ENCODE measurements at regions not wholly inside any gene's neighbourhood (a gene's known extent, or its start where the extent isn't known, plus 50 kb on each side); places are given as distances from the start of the nearest gene placed in this dataset.

- DNase-seq (ENCODE audit: low spot score in 2 of 2) = no peak
- H3K36me3 Mint-ChIP-seq = peaks cover 0 to 4% of the 10 kb centered on the region in 2 donors
- ATAC-seq = no peak
- H3K27ac Mint-ChIP-seq = no peak overlapping the region
- peaks cover 4 to 25% of the 10 kb centered on the region in 2 donors for H3K9me3 Mint-ChIP-seq
These were observed 152.4 kb downstream of the LRRC30 start for GRCh38 chr18:7383002-7383980.

GRCh38 chr18:7388741-7389140 lies 157.9 kb downstream of the LRRC30 start:
- peaks cover 0 to 12% of the 10 kb centered on the region in 2 donors for H3K36me3 Mint-ChIP-seq
- no peak for DNase-seq (ENCODE audit: low spot score in 2 of 2)
- peaks cover 15 to 22% of the 10 kb centered on the region in 2 donors for H3K9me3 Mint-ChIP-seq

GRCh38 chr18:7390731-7391492 lies 160.0 kb downstream of the LRRC30 start:
- Mint-ChIP-seq H3K36me3 (peaks cover 0 to 8% of the 10 kb centered on the region in 2 donors), H3K9me3 (peaks cover 7 to 18% of the 10 kb centered on the region in 2 donors), H3K27ac (no peak overlapping the region)
- DNase-seq (ENCODE audit: low spot score in 2 of 2) (no peak), ATAC-seq (no peak)

More at GRCh38 chr18:7388741-7389140, 157.9 kb downstream of the LRRC30 start:
- no peak overlapping the region for H3K27ac Mint-ChIP-seq
- ATAC-seq = no peak

GRCh38 chr18:7393080-7393479 lies 162.2 kb downstream of the LRRC30 start:
- no peak for DNase-seq (ENCODE audit: low spot score in 2 of 2)
- peaks cover 0 to 11% of the 10 kb centered on the region in 2 donors for H3K36me3 Mint-ChIP-seq
- peaks cover 7 to 18% of the 10 kb centered on the region in 2 donors for H3K9me3 Mint-ChIP-seq

GRCh38 chr18:7394050-7394659 lies 163.3 kb downstream of the LRRC30 start:
- no peak for ATAC-seq

More at GRCh38 chr18:7393080-7393479, 162.2 kb downstream of the LRRC30 start:
- no peak overlapping the region for H3K27ac Mint-ChIP-seq
- ATAC-seq = no peak

GRCh38 chr18:7395566-7395965 lies 164.7 kb downstream of the LRRC30 start:
- no peak overlapping the region for H3K27ac Mint-ChIP-seq
- ATAC-seq = no peak
- peaks cover 4 to 10% of the 10 kb centered on the region in 2 donors for H3K9me3 Mint-ChIP-seq
- H3K36me3 Mint-ChIP-seq = peaks cover 0 to 9% of the 10 kb centered on the region in 2 donors
- no peak for DNase-seq (ENCODE audit: low spot score in 2 of 2)

More at GRCh38 chr18:7394050-7394659, 163.3 kb downstream of the LRRC30 start:
- Mint-ChIP-seq H3K27ac (no peak overlapping the region), H3K9me3 (peaks cover 7 to 18% of the 10 kb centered on the region in 2 donors), H3K36me3 (peaks cover 0 to 13% of the 10 kb centered on the region in 2 donors)
- no peak for DNase-seq (ENCODE audit: low spot score in 2 of 2)

GRCh38 chr18:7413906-7414305 lies 153.2 kb upstream of the PTPRM start:
- ATAC-seq (no peak), DNase-seq (ENCODE audit: low spot score in 2 of 2) (no peak)
- H3K9me3 Mint-ChIP-seq = peaks cover 3 to 15% of the 10 kb centered on the region in 2 donors
- no peaks in the 10 kb centered on the region for H3K36me3 Mint-ChIP-seq
- no peak overlapping the region for H3K27ac Mint-ChIP-seq

- no peak for ATAC-seq
- no peak for DNase-seq (ENCODE audit: low spot score in 2 of 2)
- no peaks in the 10 kb centered on the region for H3K36me3 Mint-ChIP-seq
- peak overlapping the region in 1 of 2 donors; percentile 13 for H3K27ac Mint-ChIP-seq
- peaks cover 7 to 16% of the 10 kb centered on the region in 2 donors for H3K9me3 Mint-ChIP-seq
These were observed 152.7 kb upstream of the PTPRM start for GRCh38 chr18:7414459-7414858.

GRCh38 chr18:7415081-7415894 lies 151.8 kb upstream of the PTPRM start:
- ATAC-seq (no peak), DNase-seq (ENCODE audit: low spot score in 2 of 2) (no peak)
- H3K36me3 Mint-ChIP-seq = no peaks in the 10 kb centered on the region
- H3K27ac Mint-ChIP-seq = no peak overlapping the region
- H3K9me3 Mint-ChIP-seq = peaks cover 13% of the 10 kb centered on the region in 2 donors

- no peak overlapping the region for H3K27ac Mint-ChIP-seq
These were observed 149.4 kb upstream of the PTPRM start for GRCh38 chr18:7417727-7418126.

GRCh38 chr18:7429831-7430230 lies 137.3 kb upstream of the PTPRM start:
- ATAC-seq (no peak), DNase-seq (ENCODE audit: low spot score in 2 of 2) (no peak)
- H3K36me3 Mint-ChIP-seq = no peaks in the 10 kb centered on the region
- peaks cover 8 to 13% of the 10 kb centered on the region in 2 donors for H3K9me3 Mint-ChIP-seq
- H3K27ac Mint-ChIP-seq = no peak overlapping the region

More at GRCh38 chr18:7417727-7418126, 149.4 kb upstream of the PTPRM start:
- Mint-ChIP-seq H3K9me3 (peaks cover 13% of the 10 kb centered on the region in 2 donors), H3K36me3 (no peaks in the 10 kb centered on the region)
- ATAC-seq (no peak), DNase-seq (ENCODE audit: low spot score in 2 of 2) (no peak)

GRCh38 chr18:7436166-7436565 lies 130.9 kb upstream of the PTPRM start:
- DNase-seq (ENCODE audit: low spot score in 2 of 2) = no peak
- no peak for ATAC-seq
- Mint-ChIP-seq H3K27ac (no peak overlapping the region), H3K9me3 (peaks cover 0 to 3% of the 10 kb centered on the region in 2 donors), H3K36me3 (no peaks in the 10 kb centered on the region)

GRCh38 chr18:7437870-7438269 lies 129.2 kb upstream of the PTPRM start:
- no peak for DNase-seq (ENCODE audit: low spot score in 2 of 2)
- Mint-ChIP-seq H3K27ac (no peak overlapping the region), H3K9me3 (peaks cover 0 to 3% of the 10 kb centered on the region in 2 donors), H3K36me3 (no peaks in the 10 kb centered on the region)
- ATAC-seq = no peak

GRCh38 chr18:7438646-7439045 lies 128.5 kb upstream of the PTPRM start:
- no peak for ATAC-seq
- Mint-ChIP-seq H3K9me3 (peaks cover 0 to 3% of the 10 kb centered on the region in 2 donors), H3K27ac (no peak overlapping the region)

GRCh38 chr18:7447318-7448028 lies 119.6 kb upstream of the PTPRM start:
- no peak overlapping the region for H3K27ac Mint-ChIP-seq
- DNase-seq (ENCODE audit: low spot score in 2 of 2) = no peak
- H3K36me3 Mint-ChIP-seq = no peaks in the 10 kb centered on the region
- ATAC-seq = no peak
- H3K9me3 Mint-ChIP-seq = peaks cover 0 to 3% of the 10 kb centered on the region in 2 donors

More at GRCh38 chr18:7438646-7439045, 128.5 kb upstream of the PTPRM start:
- no peaks in the 10 kb centered on the region for H3K36me3 Mint-ChIP-seq
- DNase-seq (ENCODE audit: low spot score in 2 of 2) = no peak

All from activated naive CD4-positive, alpha-beta T cell treated with anti-CD3 and anti-CD28 coated beads, Interleukin-2, amount 50 U/mL, for 72 hours (primary cell).